C1 segment of cervical spinal cord (tissue), 14 donors: ENCODE measurements at regions not wholly inside any gene's neighbourhood (a gene's known extent, or its start where the extent isn't known, plus 50 kb on each side); places are given as distances from the start of the nearest gene placed in this dataset.

Experiments
- DNase-seq, 14 donors: peaks; one replicate each; lab custom pipeline; 2025; lab: John Stamatoyannopoulos, UW

DNA sequence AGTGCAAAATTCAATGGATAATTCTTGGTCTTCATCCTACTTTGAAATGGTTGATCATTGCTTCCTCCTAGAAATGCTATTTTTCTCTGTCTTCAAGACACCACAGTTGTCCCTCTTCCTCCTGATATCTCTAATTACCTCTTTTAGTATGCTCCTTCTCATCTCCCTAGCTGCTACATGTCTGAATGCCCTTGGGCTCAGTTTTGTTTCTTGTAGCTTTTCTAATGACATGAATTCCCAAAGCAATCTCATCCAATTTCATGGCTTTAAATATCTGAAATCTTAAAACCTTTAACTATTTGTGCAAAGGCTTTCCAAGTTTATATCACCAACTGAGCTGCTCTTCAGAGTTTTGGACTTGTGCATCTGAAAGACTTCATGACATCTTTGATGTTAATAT is 120.2 kb upstream of the RGS17 start:
- no peak for DNase-seq

DNA sequence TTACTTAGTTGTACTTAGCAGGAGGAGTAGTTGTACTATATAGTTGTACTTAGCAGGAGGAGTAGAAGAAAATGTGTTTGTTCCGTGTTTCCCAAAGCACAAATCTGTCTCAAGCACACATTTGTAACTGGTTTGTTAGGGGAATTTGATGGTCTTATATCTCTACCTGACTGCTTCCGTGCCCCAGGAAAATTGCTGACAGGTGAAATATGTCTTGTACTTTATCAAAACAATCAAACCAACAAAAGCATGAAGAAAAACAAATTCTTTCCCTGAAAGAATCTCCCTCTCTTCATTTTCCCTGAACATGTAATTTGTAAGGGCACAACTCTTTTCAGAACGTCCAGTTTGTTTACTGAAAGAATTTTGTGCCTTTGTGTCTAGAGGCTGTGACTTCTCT is 106.6 kb upstream of the RGS17 start:
- DNase-seq = no peak

DNA sequence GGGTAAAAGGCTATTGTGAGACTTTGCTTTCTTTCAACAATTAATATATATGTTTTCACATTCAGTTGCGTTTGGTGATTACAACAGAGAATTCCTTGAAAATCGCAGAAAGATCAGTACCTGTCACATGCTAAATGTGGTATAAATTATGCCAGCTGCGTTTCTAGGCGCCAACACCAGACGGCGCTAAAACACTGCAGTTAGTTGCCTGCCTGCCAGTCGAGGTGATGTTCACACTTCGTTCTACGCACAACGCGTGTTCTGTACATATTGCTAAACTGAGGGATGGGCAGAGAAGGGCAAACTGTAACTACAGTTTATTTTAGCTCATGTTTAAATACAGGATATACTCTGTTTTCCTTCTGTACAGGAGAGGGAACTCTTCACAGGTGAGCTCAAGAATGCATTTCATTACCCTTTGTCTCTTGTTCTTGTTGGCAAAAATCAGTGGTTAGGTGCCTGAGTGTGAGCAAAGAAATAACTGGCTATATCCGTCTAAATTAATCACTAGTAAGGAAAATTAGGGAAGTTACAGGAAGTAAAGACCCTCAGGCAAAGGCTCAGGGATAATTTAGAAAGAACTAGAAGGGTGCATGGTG is 100.1 kb upstream of the RGS17 start:
- peak in 6 of 14 donors; percentile 3 to 28 (median 6) for DNase-seq

DNA sequence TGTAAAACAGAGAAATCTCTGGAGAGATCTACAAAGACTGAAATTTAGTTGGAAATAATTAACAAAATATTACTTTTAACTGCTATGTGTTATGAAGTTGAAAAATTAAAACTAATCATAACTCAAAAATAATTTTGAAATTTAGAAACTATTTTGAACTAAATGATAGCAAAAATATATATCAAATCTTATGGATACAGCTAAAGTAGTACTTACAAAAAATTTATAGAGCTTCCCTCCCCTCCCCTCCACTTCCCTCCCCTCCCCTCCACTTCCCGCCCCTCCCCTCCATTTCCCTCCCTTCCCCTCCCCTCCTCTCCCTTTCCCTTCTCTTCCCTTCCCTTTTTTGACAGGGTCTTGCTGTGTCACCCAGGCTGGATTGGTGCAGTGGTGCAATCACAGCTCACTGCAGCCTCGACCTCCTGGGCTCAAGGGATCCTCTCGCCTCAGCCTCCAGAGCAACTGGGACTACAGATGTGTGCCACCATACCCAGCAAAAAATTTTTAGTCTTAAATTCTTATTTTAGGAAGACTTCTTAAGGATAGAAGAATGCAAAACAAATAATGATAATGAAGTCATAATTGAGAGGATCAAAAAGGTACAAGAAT is 87.2 kb upstream of the RGS17 start:
- DNase-seq = no peak

- no peak for DNase-seq
These were observed 85.7 kb upstream of the RGS17 start for GRCh38 chr6:153216789-153217188.

- DNase-seq = no peak
These were observed 84.2 kb upstream of the RGS17 start for GRCh38 chr6:153215242-153215641.

GRCh38 chr6:153214436-153214835 is 83.4 kb upstream of the RGS17 start:
- no peak for DNase-seq

GRCh38 chr6:153210083-153210482 is 79.0 kb upstream of the RGS17 start:
- DNase-seq = no peak

GRCh38 chr6:153208706-153209105 is 77.6 kb upstream of the RGS17 start:
- peak in 2 of 14 donors; percentile 1 to 4 for DNase-seq

GRCh38 chr6:153207617-153208016 is 76.5 kb upstream of the RGS17 start:
- DNase-seq = no peak

GRCh38 chr6:153207006-153207405 is 75.9 kb upstream of the RGS17 start:
- no peak for DNase-seq

DNA sequence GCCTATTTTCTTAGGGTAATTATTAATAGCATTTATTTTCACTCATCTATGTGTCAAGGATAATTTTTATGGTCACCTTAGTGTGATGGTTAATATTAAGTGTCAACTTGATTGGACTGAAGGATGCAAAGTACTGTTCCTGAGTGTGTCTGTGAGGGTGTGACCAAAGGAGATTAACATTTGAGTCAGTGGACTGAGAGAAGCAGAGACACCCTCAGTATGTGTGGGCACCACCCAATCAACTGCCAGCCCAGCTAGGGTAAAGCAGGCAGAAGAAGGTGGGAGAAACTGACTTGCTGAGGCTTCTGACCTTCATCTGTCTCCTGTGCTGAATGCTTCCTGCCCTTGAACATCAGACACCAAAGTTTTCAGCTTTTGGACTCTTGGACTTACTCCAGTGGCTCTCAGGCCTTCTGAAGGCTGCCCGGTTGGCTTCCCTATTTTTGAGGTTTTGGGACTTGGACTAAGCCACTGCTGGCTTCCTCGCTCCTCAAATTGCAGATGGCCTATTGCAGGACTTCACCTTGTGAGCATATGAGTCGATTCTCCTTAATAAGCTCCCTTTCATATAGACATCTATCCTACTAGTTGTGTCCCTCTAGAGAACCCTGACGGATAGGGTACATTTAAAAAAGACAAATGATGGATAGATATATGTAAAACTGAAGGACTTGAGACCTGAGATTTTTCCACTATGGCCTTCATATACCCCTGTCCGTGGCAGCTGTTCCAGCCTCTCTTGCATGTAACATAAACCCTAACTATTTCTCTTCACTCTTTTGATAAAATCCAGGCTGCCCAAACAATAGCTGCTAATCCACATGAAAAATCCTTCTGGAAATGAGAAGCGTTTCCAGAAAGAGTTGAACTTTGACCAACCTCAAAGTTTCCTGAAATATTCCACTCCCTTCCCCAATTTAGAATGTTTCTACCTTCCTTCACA is 62.1 kb upstream of the RGS17 start:
- no peak for DNase-seq

DNA sequence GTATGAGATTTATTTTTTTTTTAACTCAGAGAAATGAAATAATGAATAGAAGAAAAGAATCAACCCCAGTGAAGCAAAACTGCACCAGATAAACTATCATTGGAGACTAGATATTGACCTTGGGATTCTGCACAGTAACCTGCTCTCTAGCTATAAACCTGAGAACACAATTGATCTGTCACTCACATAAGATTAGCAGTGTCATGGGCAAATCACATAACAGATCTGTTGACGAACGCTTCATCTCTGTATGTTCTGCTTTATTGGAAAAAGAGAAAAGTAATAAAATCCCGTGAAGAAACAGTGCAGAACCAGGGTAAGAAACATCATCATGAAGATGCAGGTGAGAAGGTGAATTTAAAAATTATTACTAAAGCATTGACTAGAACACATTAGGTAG is 52.8 kb upstream of the RGS17 start:
- DNase-seq = no peak
